ENCODE measurements at regions not wholly inside any gene's neighbourhood (a gene's known extent, or its start where the extent isn't known, plus 50 kb on each side); places are given as distances from the start of the nearest gene placed in this dataset.
A peak's percentile ranks its signal among the peaks of the same experiment; 100 is the strongest.

- no peak for TF ChIP-seq CTCF (conservative IDR thresholded peaks at IDR 0.05; ENCODE audit: low read length)
- no peak for DNase-seq (ENCODE audit: low read depth)
- no peak overlapping the region for H3K4me3 ChIP-seq (ENCODE audit: low read length)
Observed at GRCh38 chr12:67586951-67587350, 61.6 kb upstream of the DYRK2 start.

GRCh38 chr12:67589078-67589477, 59.5 kb upstream of the DYRK2 start:
- no peak overlapping the region for H3K4me3 ChIP-seq (ENCODE audit: low read length)
- no peak for DNase-seq (ENCODE audit: low read depth)
- TF ChIP-seq CTCF (conservative IDR thresholded peaks at IDR 0.05; ENCODE audit: low read length): no peak

GRCh38 chr12:67590149-67590790, 58.3 kb upstream of the DYRK2 start:
- no peak for DNase-seq (ENCODE audit: low read depth)
- no peak for TF ChIP-seq CTCF (conservative IDR thresholded peaks at IDR 0.05; ENCODE audit: low read length)
- H3K4me3 ChIP-seq (ENCODE audit: low read length): no peak overlapping the region

GRCh38 chr12:67592228-67593011, 56.1 kb upstream of the DYRK2 start:
- no peak overlapping the region for H3K4me3 ChIP-seq (ENCODE audit: low read length)
- peak; percentile 72 for DNase-seq (ENCODE audit: low read depth)
- TF ChIP-seq CTCF (conservative IDR thresholded peaks at IDR 0.05; ENCODE audit: low read length): no peak

GRCh38 chr12:67593041-67593440, 55.5 kb upstream of the DYRK2 start:
- no peak overlapping the region for H3K4me3 ChIP-seq (ENCODE audit: low read length)
- no peak for TF ChIP-seq CTCF (conservative IDR thresholded peaks at IDR 0.05; ENCODE audit: low read length)
- peak; percentile 37 for DNase-seq (ENCODE audit: low read depth)

- DNase-seq (ENCODE audit: low read depth): no peak
- no peak for TF ChIP-seq CTCF (conservative IDR thresholded peaks at IDR 0.05; ENCODE audit: low read length)
- H3K4me3 ChIP-seq (ENCODE audit: low read length): no peak overlapping the region
Observed at GRCh38 chr12:67593461-67594330, 54.8 kb upstream of the DYRK2 start.

Measured in AG10803 (cell line).